Gastrocnemius medialis (tissue), 4 donors: ENCODE measurements at regions not wholly inside any gene's neighbourhood (a gene's known extent, or its start where the extent isn't known, plus 50 kb on each side); places are given as distances from the start of the nearest gene placed in this dataset.

Experiments used
- ATAC-seq, 2 donors: fragments of 150-250 bp; one replicate each; pipeline ENCODE4 v1.9.1; 2016
- DNase-seq, 2 donors: peaks; one replicate each; pipeline ENCODE4 v3.0.0-alpha.2; 2019
- H3K27ac ChIP-seq, 4 donors: fragments of 200-600 bp; sonication (generic); 1 replicate in 1 of 4; 2 replicates in 3 of 4; pipeline ENCODE4 v1.5.1; 2016 to 2018; ENCODE audit warnings: mild to moderate bottlenecking in 2 of 4, moderate library complexity in 1 of 4
- H3K27me3 ChIP-seq, 3 donors: fragments of 200-600 bp; sonication (generic) in 2 of 3; 1 replicate in 1 of 3; 2 replicates in 2 of 3; pipeline versions ENCODE4 v1.5.1 to v1.6.0; 2016 to 2019; ENCODE audit warnings: mild to moderate bottlenecking in 1 of 3, moderate library complexity in 1 of 3
- H3K36me3 ChIP-seq, 2 donors: fragments of 200-600 bp; sonication (generic) in 1 of 2; one replicate each; pipeline ENCODE4 v1.5.1; 2017 to 2018
- H3K4me1 ChIP-seq, 2 donors: fragments of 200-600 bp; sonication (generic) in 1 of 2; one replicate each; pipeline ENCODE4 v1.5.1; 2016 to 2017; ENCODE audit warnings: mild to moderate bottlenecking in 2 of 2
- H3K4me3 ChIP-seq, 4 donors: fragments of 200-600 bp; sonication (generic) in 3 of 4; 1 replicate in 1 of 4; 2 replicates in 3 of 4; pipeline ENCODE4 v1.5.1; 2016 to 2019; ENCODE audit warnings: mild to moderate bottlenecking in 2 of 4
- H3K9me3 ChIP-seq, 3 donors: fragments of 200-600 bp; sonication (generic) in 2 of 3; 1 replicate in 1 of 3; 2 replicates in 2 of 3; pipeline ENCODE4 v1.5.1; 2016 to 2019
- POLR2A ChIP-seq, 2 donors: fragments of 450-650 bp; IDR thresholded peaks; one replicate each; pipeline ENCODE4 v1.6.1; 2017; ENCODE audit warnings: antibody characterized with exemption in 2 of 2, mild to moderate bottlenecking in 2 of 2, moderate library complexity in 2 of 2
- in situ Hi-C, 4 donors: fragments of 200-750 bp; cut with MboI; loops; one replicate each; pipeline versions ENCODE4 v1.15.0 to v1.8.0; 2017; ENCODE audit warnings: low sequenced_read_pairs in 4 of 4
- intact Hi-C: fragments of 100-400 bp; cut with DNase I; formaldehyde crosslinking; loops from one replicate; pipeline ENCODE4 v1.15.1; 2023; ENCODE audit warnings: low total_unique reads
- TF ChIP-seq, protein P1 (sequence below), 5 experiments: fragments of 450-650 bp in 3 of 5; fragments of 200-600 bp in 2 of 5; sonication (generic) in 2 of 5; IDR thresholded peaks in 4 of 5; conservative IDR thresholded peaks in 1 of 5; 1 replicate in 4 of 5; 2 replicates in 1 of 5; pipeline ENCODE4 v1.5.1; 2016 to 2019; ENCODE audit warnings: antibody characterized with exemption in 5 of 5, mild to moderate bottlenecking in 3 of 5, moderate library complexity in 3 of 5

DNA sequence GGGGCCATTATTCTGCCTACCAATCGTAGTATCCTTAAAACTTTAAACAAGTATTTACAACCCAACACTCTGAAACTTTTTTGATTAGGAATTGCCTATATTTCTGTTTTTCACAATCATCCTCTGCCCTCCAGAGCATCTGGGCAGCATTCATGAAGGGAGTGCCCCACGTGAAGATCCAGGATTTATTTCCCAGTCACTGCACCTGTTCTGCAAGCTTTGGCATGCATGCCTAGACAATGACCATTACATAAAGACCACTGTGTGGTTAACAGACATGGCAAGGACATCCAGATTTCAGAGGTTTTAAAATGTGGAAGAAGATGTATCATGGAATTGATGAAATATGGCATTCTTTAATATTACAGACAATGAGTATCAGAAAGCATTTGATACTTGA is 1083.8 kb downstream of the TBC1D22A start:
- intact Hi-C loops (no loop called here), in situ Hi-C loops (no loop called here)
- peaks cover 0 to 4% (median 0%) of the 10 kb centered on the region in 3 donors for H3K27me3 ChIP-seq

DNA sequence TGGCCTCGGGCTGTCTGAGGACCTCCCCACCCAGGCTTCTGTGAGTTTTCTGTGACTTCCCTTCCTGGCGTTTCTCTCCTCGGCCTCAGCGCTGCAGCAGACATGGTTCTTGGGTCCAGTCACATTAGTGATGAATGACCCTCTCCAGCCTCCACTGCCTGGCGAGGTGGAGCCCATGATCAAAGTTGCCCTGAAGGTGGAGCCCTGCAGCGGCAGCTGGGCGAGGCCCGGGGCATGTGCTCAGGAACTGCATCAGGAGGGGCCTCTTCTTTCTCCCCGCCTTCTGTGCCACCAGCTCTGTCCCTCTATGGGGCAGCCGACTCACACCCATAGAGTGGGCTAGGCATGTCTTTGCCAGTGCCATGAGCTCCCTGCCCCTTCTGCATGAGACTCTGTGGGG is 1079.7 kb downstream of the TBC1D22A start:
- Histone ChIP-seq H3K27me3 (peaks cover 0 to 5% (median 4%) of the 10 kb centered on the region in 3 donors), H3K4me3 (no peak overlapping the region), H3K9me3 (no peaks in the 10 kb centered on the region), H3K27ac (no peak overlapping the region), H3K4me1 (no peaks in the 10 kb centered on the region), H3K36me3 (no peaks in the 10 kb centered on the region)
- intact Hi-C loops (no loop called here), in situ Hi-C loops (no loop called here)
- TF ChIP-seq POLR2A (IDR thresholded peaks at IDR 0.05), result no peak
- TF ChIP-seq, protein P1, sequence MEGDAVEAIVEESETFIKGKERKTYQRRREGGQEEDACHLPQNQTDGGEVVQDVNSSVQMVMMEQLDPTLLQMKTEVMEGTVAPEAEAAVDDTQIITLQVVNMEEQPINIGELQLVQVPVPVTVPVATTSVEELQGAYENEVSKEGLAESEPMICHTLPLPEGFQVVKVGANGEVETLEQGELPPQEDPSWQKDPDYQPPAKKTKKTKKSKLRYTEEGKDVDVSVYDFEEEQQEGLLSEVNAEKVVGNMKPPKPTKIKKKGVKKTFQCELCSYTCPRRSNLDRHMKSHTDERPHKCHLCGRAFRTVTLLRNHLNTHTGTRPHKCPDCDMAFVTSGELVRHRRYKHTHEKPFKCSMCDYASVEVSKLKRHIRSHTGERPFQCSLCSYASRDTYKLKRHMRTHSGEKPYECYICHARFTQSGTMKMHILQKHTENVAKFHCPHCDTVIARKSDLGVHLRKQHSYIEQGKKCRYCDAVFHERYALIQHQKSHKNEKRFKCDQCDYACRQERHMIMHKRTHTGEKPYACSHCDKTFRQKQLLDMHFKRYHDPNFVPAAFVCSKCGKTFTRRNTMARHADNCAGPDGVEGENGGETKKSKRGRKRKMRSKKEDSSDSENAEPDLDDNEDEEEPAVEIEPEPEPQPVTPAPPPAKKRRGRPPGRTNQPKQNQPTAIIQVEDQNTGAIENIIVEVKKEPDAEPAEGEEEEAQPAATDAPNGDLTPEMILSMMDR (IDR thresholded peaks at IDR 0.05 in 4 of 5, conservative IDR thresholded peaks at IDR 0.05 in 1 of 5), result no peak
- ATAC-seq (no peak), DNase-seq (no peak)

More for the DNA sequence above, 1083.8 kb downstream of the TBC1D22A start:
- H3K4me3 ChIP-seq, result no peak overlapping the region
- no peaks in the 10 kb centered on the region for H3K4me1 ChIP-seq
- no peak for ATAC-seq
- TF ChIP-seq, protein P1 (IDR thresholded peaks at IDR 0.05 in 4 of 5, conservative IDR thresholded peaks at IDR 0.05 in 1 of 5), result no peak
- TF ChIP-seq POLR2A (IDR thresholded peaks at IDR 0.05), result no peak
- H3K27ac ChIP-seq, result no peak overlapping the region
- H3K9me3 ChIP-seq, result no peaks in the 10 kb centered on the region
- no peaks in the 10 kb centered on the region for H3K36me3 ChIP-seq
- no peak for DNase-seq

DNA sequence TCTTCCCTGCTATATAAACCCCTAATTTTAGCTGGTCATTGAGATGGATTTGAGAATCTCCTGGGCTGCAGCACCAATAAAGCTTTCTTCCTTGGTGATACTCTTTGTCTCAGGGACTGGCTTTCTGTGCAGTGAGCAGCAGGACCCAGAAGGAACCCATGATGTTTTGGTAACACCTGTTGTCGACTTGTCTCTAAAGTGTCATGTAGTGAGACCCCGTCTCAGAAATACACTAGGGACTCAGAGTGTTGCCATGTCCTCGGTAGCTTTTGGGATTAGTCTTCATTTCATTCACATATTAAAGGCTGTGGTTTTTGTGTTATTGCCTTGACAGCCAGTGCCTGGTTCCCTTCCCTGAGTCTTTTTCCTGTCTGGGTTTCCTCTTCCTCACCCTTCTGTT is 1078.7 kb downstream of the TBC1D22A start:
- intact Hi-C loops, result no loop called here
- H3K36me3 ChIP-seq, result no peaks in the 10 kb centered on the region
- DNase-seq (no peak), ATAC-seq (no peak)
- H3K4me1 ChIP-seq, result no peaks in the 10 kb centered on the region
- no peaks in the 10 kb centered on the region for H3K9me3 ChIP-seq
- in situ Hi-C loops, result no loop called here
- H3K27me3 ChIP-seq, result peaks cover 0 to 5% (median 4%) of the 10 kb centered on the region in 3 donors
- TF ChIP-seq POLR2A (IDR thresholded peaks at IDR 0.05), result no peak
- TF ChIP-seq, protein P1 (IDR thresholded peaks at IDR 0.05 in 4 of 5, conservative IDR thresholded peaks at IDR 0.05 in 1 of 5), result no peak
- no peak overlapping the region for H3K27ac ChIP-seq
- no peak overlapping the region for H3K4me3 ChIP-seq

DNA sequence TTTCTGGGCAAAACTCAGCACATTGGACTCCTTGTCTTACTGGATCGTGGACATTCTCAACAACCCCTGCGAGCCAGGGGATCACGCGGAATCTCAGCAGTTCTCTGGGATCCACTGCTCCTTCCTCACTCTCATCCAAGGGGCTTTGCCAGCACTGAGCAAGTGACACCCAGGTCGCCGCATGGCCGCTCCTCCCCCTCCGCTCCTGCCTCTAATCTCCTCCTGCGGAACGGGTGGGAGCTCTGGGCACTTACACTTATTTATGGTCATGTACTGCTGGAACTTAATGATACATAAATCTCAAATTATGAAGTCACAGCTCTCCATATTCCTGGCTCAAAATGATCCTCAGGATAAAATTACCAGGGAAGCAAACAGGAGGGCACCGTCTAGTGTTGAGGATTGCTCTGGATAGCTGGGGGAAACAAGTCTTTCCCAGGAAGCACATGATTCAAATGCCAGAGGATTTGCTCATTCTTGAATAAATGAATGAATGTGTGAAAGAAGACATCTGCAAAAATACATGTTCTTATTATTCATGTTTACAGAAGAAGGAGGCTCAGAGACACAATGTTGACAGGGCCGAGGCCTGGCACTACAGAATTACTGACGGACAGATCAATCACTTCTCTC is 1077.3 kb downstream of the TBC1D22A start:
- in situ Hi-C loops, result no loop called here

More for the DNA sequence above, 1077.3 kb downstream of the TBC1D22A start:
- ATAC-seq (no peak), DNase-seq (no peak)
- Histone ChIP-seq H3K9me3 (no peaks in the 10 kb centered on the region), H3K27ac (no peak overlapping the region), H3K4me3 (no peak overlapping the region), H3K27me3 (peaks cover 0 to 5% (median 4%) of the 10 kb centered on the region in 3 donors), H3K4me1 (no peaks in the 10 kb centered on the region), H3K36me3 (no peaks in the 10 kb centered on the region)
- intact Hi-C loops, result no loop called here
- TF ChIP-seq, protein P1 (IDR thresholded peaks at IDR 0.05 in 4 of 5, conservative IDR thresholded peaks at IDR 0.05 in 1 of 5), result no peak
- TF ChIP-seq POLR2A (IDR thresholded peaks at IDR 0.05), result no peak
